Lower leg skin (tissue), 3 donors: ENCODE measurements at regions not wholly inside any gene's neighbourhood (a gene's known extent, or its start where the extent isn't known, plus 50 kb on each side); places are given as distances from the start of the nearest gene placed in this dataset.

ENCODE experiments used
- POLR2A ChIP-seq, 2 donors: fragments of 450-650 bp; IDR thresholded peaks; one replicate each; pipeline ENCODE4 v1.6.1; 2016 to 2017; ENCODE audit warnings: antibody characterized with exemption in 2 of 2, mild to moderate bottlenecking in 1 of 2, moderate library complexity in 1 of 2
- TF ChIP-seq, protein P1 (sequence below), 3 donors: fragments of 450-650 bp; IDR thresholded peaks; one replicate each; pipeline ENCODE4 v1.5.1; 2016; ENCODE audit warnings: antibody characterized with exemption in 3 of 3, mild to moderate bottlenecking in 3 of 3, moderate library complexity in 2 of 3

DNA sequence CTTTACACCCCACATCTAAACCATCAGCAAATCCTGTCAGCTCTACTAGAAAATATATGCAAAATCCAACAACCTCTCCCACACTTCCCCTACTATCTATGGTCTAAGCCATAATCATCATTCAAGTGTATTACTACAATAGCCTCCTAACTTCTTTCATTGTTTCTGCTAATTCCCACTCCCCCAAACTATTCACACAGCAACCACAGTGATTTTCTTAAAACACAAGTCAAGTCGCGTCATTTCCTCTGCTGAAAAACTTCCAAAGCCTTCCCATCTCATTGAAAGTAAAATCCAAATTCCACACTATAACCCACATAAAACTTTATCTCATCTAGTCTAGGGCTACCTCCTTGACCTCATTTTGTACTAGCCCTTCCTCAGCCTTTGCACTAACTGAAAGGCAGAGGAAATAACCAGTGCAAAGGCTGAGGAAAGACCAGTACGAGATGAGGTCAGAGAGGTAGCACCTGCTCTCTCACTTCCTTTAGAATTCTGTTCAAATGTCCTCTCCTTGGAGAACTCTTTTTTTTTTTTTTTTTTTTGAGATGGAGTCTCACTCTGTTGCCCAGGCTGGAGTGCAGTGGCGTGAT lies 65.5 kb upstream of the MDM1 start:
- TF ChIP-seq, protein P1, sequence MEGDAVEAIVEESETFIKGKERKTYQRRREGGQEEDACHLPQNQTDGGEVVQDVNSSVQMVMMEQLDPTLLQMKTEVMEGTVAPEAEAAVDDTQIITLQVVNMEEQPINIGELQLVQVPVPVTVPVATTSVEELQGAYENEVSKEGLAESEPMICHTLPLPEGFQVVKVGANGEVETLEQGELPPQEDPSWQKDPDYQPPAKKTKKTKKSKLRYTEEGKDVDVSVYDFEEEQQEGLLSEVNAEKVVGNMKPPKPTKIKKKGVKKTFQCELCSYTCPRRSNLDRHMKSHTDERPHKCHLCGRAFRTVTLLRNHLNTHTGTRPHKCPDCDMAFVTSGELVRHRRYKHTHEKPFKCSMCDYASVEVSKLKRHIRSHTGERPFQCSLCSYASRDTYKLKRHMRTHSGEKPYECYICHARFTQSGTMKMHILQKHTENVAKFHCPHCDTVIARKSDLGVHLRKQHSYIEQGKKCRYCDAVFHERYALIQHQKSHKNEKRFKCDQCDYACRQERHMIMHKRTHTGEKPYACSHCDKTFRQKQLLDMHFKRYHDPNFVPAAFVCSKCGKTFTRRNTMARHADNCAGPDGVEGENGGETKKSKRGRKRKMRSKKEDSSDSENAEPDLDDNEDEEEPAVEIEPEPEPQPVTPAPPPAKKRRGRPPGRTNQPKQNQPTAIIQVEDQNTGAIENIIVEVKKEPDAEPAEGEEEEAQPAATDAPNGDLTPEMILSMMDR (IDR thresholded peaks at IDR 0.05) = no peak
- no peak for TF ChIP-seq POLR2A (IDR thresholded peaks at IDR 0.05)
